ENCODE measurements at regions not wholly inside any gene's neighbourhood (a gene's known extent, or its start where the extent isn't known, plus 50 kb on each side); places are given as distances from the start of the nearest gene placed in this dataset.

DNA sequence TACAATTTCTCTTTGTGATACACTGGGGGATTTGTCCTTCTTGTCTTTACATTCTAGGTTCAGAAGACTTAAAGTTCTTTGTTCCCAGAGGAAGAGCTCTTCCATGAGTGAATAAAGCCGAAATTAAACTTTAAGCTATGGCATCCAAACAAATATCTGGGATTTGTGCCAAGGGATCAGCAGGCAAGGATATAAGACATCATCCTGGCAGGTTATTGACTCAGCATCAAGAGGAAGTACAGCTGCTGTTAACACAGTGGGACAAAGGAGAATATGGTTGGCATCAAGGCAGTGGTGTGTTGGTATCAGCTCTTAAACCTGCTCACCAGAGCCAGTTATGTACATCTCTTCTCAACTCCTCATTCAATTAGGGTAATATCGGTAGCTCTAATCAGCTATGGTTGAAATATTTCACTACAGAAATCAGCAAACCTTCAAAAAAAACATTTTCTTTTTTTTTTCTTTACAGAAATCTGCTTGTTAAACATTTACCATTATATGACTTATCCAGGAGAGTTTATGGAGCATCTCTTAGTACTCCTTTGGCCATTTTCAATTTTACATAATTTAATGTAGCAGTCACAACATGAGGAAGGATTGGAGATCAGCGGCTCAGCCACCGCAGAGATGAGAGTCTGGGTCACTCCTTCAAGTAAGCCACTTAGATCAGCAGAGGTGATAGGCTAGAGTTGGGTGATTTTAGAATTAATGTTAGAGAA, 1198.6 kb upstream of the EPHA6 start:
- TF ChIP-seq SP1 (IDR thresholded peaks at IDR 0.05): no peak
- no peak for TF ChIP-seq FOXM1 (IDR thresholded peaks at IDR 0.05; ENCODE audit: borderline replicate concordance)
- TF ChIP-seq ARNT (IDR thresholded peaks at IDR 0.05): no peak
- TF ChIP-seq BHLHE40 (IDR thresholded peaks at IDR 0.05; ENCODE audit: borderline replicate concordance): no peak
- TF ChIP-seq L3MBTL2 (conservative IDR thresholded peaks at IDR 0.05): no peak
- no peak for TF ChIP-seq FOXA1 (IDR thresholded peaks at IDR 0.05)
- TF ChIP-seq TARDBP (IDR thresholded peaks at IDR 0.05): no peak
- TF ChIP-seq SUZ12 (IDR thresholded peaks at IDR 0.05): no peak
- no peak for TF ChIP-seq HDGF (IDR thresholded peaks at IDR 0.05; ENCODE audit: borderline replicate concordance)
- TF ChIP-seq, protein P1, sequence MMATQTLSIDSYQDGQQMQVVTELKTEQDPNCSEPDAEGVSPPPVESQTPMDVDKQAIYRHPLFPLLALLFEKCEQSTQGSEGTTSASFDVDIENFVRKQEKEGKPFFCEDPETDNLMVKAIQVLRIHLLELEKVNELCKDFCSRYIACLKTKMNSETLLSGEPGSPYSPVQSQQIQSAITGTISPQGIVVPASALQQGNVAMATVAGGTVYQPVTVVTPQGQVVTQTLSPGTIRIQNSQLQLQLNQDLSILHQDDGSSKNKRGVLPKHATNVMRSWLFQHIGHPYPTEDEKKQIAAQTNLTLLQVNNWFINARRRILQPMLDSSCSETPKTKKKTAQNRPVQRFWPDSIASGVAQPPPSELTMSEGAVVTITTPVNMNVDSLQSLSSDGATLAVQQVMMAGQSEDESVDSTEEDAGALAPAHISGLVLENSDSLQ (IDR thresholded peaks at IDR 0.05): no peak
- TF ChIP-seq ELF4 (IDR thresholded peaks at IDR 0.05): no peak
